HG02852 (cell line): ENCODE measurements at regions not wholly inside any gene's neighbourhood (a gene's known extent, or its start where the extent isn't known, plus 50 kb on each side); places are given as distances from the start of the nearest gene placed in this dataset.
"Not testable (repeated sequence)": the region's sequence is repeated elsewhere in the genome, so short reads cannot be mapped to it uniquely, and the experiment has no call there.

ENCODE experiments used
- ATAC-seq: cut with Tn5 transposase; IDR thresholded peaks from one replicate; pipeline ENCODE4 v1.9.1; 2021; ENCODE audit warnings: mild to moderate bottlenecking, moderate library complexity; ENCODE audit not compliant: unreplicated experiment

DNA sequence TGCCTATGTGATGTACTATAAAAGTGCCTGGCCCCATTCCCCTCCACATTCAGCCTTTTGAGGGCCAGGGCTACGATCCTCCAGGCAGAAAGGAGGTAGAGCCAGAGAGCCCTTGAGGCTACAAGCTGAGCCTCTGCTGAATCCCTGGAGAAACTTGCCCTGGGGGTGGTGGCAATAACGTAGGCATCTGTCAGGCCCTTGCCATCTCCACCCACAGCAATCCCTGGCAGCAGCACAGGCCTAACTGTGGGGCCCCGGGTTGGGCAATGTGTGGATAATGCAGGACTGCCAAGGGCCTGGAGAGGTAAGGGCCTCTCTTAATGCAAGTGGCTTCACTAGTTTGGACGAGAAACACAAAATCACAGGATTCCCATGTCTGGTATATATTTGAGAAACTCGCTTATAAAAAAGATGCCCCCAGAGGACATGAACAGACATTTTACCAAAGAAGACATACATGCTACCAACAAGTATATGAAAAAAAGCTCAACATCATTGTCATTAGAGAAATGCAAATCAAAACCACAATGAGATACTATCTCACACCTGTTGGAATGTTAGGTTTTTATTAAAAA lies 99.0 kb downstream of the QRSL1 start:
- ATAC-seq, result no peak

DNA sequence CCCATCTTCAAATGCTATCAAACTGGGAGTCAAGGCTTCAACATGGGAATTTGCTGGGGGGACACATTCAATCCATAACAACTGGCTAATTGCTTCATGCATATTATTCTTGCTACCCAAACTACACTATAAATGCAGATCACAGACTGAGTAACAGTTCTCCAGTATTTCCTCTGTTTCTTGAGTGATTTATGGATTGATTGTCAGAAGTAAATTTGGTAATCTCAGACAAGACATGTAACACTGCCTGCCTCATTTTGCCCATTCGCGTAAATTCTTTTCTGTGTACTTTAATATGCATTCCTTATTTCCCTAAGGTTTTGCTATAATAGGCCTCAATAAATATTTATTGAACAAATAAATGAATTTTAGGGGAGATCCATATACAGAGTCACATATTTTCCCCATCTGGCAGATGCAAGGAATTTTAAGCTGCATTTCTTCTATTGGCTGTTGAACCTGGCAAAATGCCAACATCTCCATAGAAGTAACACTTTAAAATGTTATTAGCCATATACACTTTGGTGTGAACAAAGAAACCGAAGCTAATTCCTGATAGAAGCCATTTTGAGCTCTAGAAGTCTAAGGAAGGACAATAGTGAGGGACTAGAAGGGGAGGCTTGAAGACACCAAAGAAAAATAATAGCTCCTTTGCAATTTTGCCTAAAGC lies 98.2 kb downstream of the QRSL1 start:
- ATAC-seq, result no peak

DNA sequence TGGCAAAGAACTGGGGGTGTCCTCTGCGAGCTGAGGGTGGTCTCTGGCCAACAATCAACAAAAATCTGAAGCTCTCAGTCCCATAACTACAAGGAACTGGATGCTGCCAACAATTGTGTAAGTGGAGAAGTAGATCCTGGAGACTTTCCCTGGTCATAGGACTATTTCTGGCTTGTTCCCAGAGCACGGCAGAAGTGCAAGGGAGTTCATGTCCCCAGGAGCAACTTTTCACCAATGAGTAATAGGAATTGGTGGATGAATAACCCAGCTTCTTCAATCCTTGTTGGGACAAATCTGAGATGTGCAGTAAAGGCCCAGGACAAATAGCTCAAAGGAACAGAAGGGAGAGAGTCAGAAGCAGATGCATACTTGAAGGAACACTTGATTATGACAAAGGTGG lies 95.5 kb downstream of the QRSL1 start:
- ATAC-seq, result no peak

DNA sequence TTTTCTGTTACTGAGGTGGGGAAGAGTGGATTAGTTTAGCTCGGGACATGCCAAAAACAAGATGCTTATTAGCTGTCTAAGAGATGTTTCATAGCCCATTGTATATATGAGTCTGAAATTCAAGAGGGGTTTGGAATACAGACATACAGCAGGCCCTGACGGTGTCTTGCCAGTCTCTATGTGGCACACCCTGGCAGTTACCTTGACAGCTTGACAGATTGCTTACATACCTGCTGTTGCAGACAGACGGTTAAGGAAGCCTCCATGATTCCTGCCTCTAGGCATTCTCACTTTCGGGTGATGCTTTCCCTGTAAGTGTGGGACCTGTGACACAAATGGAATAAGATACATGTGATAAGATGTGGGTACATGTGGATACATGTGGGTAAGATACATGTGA lies 95.0 kb downstream of the QRSL1 start:
- no peak for ATAC-seq

DNA sequence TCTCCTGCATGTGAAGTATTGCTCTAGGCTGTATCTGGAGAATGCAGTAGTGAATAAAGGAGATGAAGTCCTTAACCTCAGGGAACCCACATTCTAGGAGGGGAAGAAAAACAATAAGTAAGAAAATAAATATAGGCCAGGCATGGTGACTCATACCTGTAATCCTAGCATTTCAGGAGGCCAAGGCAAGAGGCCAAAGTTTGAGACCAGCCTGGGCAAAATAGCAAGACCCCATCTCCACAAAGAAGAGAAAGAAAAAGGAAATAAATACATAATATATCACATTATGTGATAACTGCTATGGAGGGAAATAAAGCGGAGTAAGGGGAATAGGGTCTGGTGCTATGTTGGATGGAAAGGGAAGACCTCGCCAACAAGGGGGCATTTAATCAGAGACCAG lies 94.0 kb downstream of the QRSL1 start:
- not testable (repeated sequence) for ATAC-seq

DNA sequence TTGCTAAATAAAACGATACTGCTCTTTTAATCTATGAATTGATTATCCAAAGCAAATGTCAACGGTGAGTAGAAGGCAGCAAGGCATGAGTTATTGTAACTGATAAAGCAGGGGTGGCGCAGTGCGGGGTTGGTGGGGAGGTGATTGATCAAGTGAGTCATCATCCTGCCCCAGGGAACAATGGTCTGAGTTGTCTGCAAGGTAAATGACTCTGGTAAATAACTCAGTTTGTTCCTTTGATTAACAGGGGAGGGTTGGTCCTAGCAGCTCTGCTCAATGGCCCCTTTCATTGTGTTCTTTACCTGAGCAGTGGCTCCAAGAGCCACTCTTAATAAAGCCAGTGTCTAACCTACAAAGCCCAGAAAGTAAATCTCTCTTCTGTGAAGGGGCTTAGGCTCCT lies 91.8 kb downstream of the QRSL1 start:
- ATAC-seq, result not testable (repeated sequence)
